Activated CD8-positive, alpha-beta T cell treated with anti-CD3 and anti-CD28 coated beads for 36 hours (primary cell): ENCODE measurements at regions not wholly inside any gene's neighbourhood (a gene's known extent, or its start where the extent isn't known, plus 50 kb on each side); places are given as distances from the start of the nearest gene placed in this dataset.
A peak's percentile ranks its signal among the peaks of the same experiment; 100 is the strongest.

Source experiments
- ATAC-seq: fragments of 200-7000 bp; cut with Tn5 transposase; one replicate; pipeline ENCODE4 v1.10.0; 2021; ENCODE audit warnings: mild to moderate bottlenecking, moderate library complexity
- CTCF ChIA-PET: fragments of 350-600 bp; sonication (Branson Sonifier 250); formaldehyde crosslinking; loops from one replicate; lab custom pipeline; 2021; ENCODE audit warnings: antibody characterized with exemption; lab: Charles Lee
- POLR2A ChIA-PET: fragments of 350-600 bp; sonication (Branson Sonifier 250); formaldehyde crosslinking; loops from one replicate; lab custom pipeline; 2021; ENCODE audit warnings: antibody characterized with exemption; lab: Charles Lee
- DNase-seq: peaks from one replicate; pipeline ENCODE4 v3.0.0-alpha.2; 2020
- H3K27ac Mint-ChIP-seq: one replicate; pipeline ENCODE4 v1.8.0; 2021; ENCODE audit warnings: mild to moderate bottlenecking, mixed read lengths
- H3K27me3 Mint-ChIP-seq: one replicate; pipeline ENCODE4 v1.8.0; 2021; ENCODE audit warnings: mixed read lengths
- H3K36me3 Mint-ChIP-seq: one replicate; pipeline ENCODE4 v1.8.0; 2021; ENCODE audit warnings: low read depth, mixed read lengths
- H3K4me1 Mint-ChIP-seq: one replicate; pipeline ENCODE4 v1.8.0; 2021; ENCODE audit warnings: low read depth, mixed read lengths
- H3K4me3 Mint-ChIP-seq: one replicate; pipeline ENCODE4 v1.8.0; 2021; ENCODE audit warnings: mild to moderate bottlenecking, moderate library complexity, mixed read lengths
- H3K9me3 Mint-ChIP-seq: one replicate; pipeline ENCODE4 v1.8.0; 2021; ENCODE audit warnings: mixed read lengths
- CTCF ChIP-seq: fragments of 200-600 bp; IDR thresholded peaks from one replicate; pipeline ENCODE4 v1.8.0; 2022; ENCODE audit warnings: antibody characterized with exemption, mild to moderate bottlenecking
- intact Hi-C: fragments of 100-400 bp; cut with micrococcal nuclease; formaldehyde crosslinking; loops from one replicate; pipeline ENCODE4 v1.10.0; 2022

- Mint-ChIP-seq H3K36me3 (no peaks in the 10 kb centered on the region), H3K4me1 (no peaks in the 10 kb centered on the region), H3K27me3 (no peaks in the 10 kb centered on the region), H3K27ac (no peak overlapping the region), H3K9me3 (no peaks in the 10 kb centered on the region), H3K4me3 (no peak overlapping the region)
- ATAC-seq: no peak
- ChIA-PET POLR2A (no interaction called here), CTCF (no interaction called here)
- no peak for TF ChIP-seq CTCF
- intact Hi-C loops: no loop called here
- DNase-seq: no peak
Measured at GRCh38 chr4:82260632-82261031, 113.2 kb downstream of the HNRNPD start.

GRCh38 chr4:82256718-82257117, 117.1 kb downstream of the HNRNPD start:
- Mint-ChIP-seq H3K4me3 (no peak overlapping the region), H3K36me3 (no peaks in the 10 kb centered on the region), H3K4me1 (no peaks in the 10 kb centered on the region), H3K27ac (no peak overlapping the region), H3K9me3 (no peaks in the 10 kb centered on the region), H3K27me3 (no peaks in the 10 kb centered on the region)
- ChIA-PET CTCF (interaction anchor here (1.4 kb wide), 1 partner anchor 11 kb away, joined by 7 read pairs; no protein-coding TSS in a partner anchor), POLR2A (no interaction called here)
- ATAC-seq (no peak), DNase-seq (no peak)
- TF ChIP-seq CTCF: no peak
- intact Hi-C loops: no loop called here

GRCh38 chr4:82255657-82256056, 118.1 kb downstream of the HNRNPD start:
- ATAC-seq (no peak), DNase-seq (no peak)
- H3K27me3 Mint-ChIP-seq: no peaks in the 10 kb centered on the region
- intact Hi-C loops: no loop called here
- H3K27ac Mint-ChIP-seq: no peak overlapping the region
- no peaks in the 10 kb centered on the region for H3K36me3 Mint-ChIP-seq
- H3K4me1 Mint-ChIP-seq: no peaks in the 10 kb centered on the region
- CTCF ChIA-PET: interaction anchor here (1.4 kb wide), 1 partner anchor 12 kb away, joined by 7 read pairs; no protein-coding TSS in a partner anchor
- no peak for TF ChIP-seq CTCF
- H3K9me3 Mint-ChIP-seq: no peaks in the 10 kb centered on the region
- H3K4me3 Mint-ChIP-seq: no peak overlapping the region
- POLR2A ChIA-PET: no interaction called here

- Mint-ChIP-seq H3K4me3 (no peak overlapping the region), H3K27ac (peak overlapping the region; percentile 59), H3K9me3 (no peaks in the 10 kb centered on the region), H3K4me1 (peaks cover 5% of the 10 kb centered on the region), H3K36me3 (no peaks in the 10 kb centered on the region), H3K27me3 (no peaks in the 10 kb centered on the region)
- ChIA-PET POLR2A (no interaction called here), CTCF (no interaction called here)
- DNase-seq (no peak), ATAC-seq (peak; percentile 47)
- no peak for TF ChIP-seq CTCF
- intact Hi-C loops: no loop called here
Measured at GRCh38 chr4:82248903-82249632, 124.7 kb downstream of the HNRNPD start.

GRCh38 chr4:82247629-82248028, 126.2 kb downstream of the HNRNPD start:
- Mint-ChIP-seq H3K36me3 (no peaks in the 10 kb centered on the region), H3K9me3 (no peaks in the 10 kb centered on the region), H3K4me1 (peaks cover 5% of the 10 kb centered on the region), H3K27ac (no peak overlapping the region), H3K27me3 (no peaks in the 10 kb centered on the region), H3K4me3 (no peak overlapping the region)
- ChIA-PET POLR2A (no interaction called here), CTCF (interaction anchor here (1.2 kb wide), 1 partner anchor 21 kb away, joined by 4 read pairs; no protein-coding TSS in a partner anchor)
- DNase-seq (no peak), ATAC-seq (no peak)
- no peak for TF ChIP-seq CTCF
- intact Hi-C loops: no loop called here
